AG09309 (cell line): ENCODE measurements at regions not wholly inside any gene's neighbourhood (a gene's known extent, or its start where the extent isn't known, plus 50 kb on each side); places are given as distances from the start of the nearest gene placed in this dataset.
A peak's percentile ranks its signal among the peaks of the same experiment; 100 is the strongest.

ENCODE experiments used
- DNase-seq: peaks from one replicate; pipeline ENCODE4 v3.0.0-alpha.2; 2010; ENCODE audit warnings: low read depth
- H3K4me3 ChIP-seq: 2 replicates; pipeline ENCODE4 v1.5.1; 2011; ENCODE audit warnings: mild to moderate bottlenecking, low read depth, low read length, moderate library complexity; ENCODE audit not compliant: control insufficient read depth
- CTCF ChIP-seq: IDR thresholded peaks from 2 replicates; pipeline ENCODE4 v1.5.1; 2011; ENCODE audit warnings: mild to moderate bottlenecking, low read depth, low read length, inconsistent platforms; ENCODE audit not compliant: insufficient read depth, control insufficient read depth; ENCODE audit errors: missing control alignments

DNA sequence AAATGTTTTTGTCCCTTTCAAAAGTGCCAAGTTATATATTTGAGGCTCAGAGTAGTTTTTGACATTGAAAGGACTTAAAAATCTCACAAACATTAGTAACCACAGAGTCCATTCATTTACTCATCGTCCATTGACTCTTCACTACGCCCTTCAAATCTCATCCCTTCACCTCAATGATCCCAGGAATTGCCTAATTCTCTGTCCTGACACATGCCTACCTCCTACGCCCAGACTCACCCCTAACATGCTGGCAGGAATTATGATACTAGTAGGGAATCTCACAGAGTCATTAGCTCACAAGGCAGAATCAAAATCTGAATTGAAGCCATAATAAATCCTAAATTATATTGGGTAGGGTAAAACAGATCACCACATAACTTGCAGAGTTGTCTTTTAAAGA, 410.1 kb downstream of the RAP2B start:
- no peak for TF ChIP-seq CTCF
- no peak overlapping the region for H3K4me3 ChIP-seq
- DNase-seq, result no peak

- DNase-seq, result no peak
- no peak overlapping the region for H3K4me3 ChIP-seq
- no peak for TF ChIP-seq CTCF
These were observed 410.6 kb downstream of the RAP2B start for GRCh38 chr3:153572654-153573053.

DNA sequence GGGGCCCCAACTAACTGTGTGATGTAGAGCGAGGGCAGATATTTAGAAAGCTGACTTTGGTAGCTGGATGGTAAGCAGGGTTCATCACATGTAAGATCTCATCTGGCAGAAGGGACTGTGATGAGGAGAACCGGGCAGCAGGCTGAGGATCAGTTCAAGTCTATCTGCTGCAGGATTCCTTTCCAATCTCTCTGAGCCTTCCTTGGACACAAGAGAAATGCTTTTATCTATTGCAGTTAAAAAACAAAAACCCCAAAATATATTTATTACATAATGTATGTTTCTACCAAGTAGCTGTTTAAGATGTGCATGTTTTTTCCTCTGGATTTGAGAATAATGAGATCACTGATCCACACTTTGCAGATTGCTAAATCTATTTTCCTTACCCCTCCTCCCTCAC, 411.5 kb downstream of the RAP2B start:
- H3K4me3 ChIP-seq, result no peak overlapping the region
- no peak for DNase-seq
- TF ChIP-seq CTCF, result no peak

- H3K4me3 ChIP-seq, result no peak overlapping the region
- no peak for TF ChIP-seq CTCF
- DNase-seq, result no peak
These were observed 412.4 kb downstream of the RAP2B start for GRCh38 chr3:153574445-153574844.

DNA sequence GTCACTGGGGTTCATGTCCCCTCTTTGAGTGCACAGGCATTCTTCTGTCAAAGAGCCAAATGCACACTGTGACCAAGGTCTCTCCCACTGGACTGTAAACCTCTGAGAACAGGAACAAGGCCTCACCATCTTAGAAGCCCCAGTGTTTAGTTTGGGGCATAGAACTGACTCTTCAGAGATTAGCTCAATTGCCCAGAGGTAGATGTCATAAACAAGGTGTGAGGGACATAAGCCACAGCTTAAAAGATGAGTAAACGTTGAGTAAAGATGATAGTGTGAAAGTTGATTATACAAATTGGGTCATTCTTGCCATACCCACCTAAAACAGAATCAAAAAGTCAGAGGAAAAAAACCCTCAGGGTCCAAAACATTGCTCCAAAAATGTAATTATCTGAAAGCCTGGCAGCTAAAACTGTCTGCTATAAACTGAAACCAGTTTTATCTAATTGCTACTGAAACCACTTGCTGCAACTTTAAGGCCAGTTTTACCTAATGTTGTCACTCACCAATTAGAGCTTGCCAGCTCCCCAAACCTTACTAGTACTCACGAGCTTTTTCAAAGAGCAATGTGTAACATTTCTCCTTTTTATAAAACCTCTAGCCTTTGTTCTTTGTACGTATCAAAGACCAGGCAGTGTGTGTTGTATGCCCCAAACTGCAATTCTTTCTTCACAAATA, 415.2 kb downstream of the RAP2B start:
- no peak overlapping the region for H3K4me3 ChIP-seq
- DNase-seq, result no peak
- TF ChIP-seq CTCF, result no peak

DNA sequence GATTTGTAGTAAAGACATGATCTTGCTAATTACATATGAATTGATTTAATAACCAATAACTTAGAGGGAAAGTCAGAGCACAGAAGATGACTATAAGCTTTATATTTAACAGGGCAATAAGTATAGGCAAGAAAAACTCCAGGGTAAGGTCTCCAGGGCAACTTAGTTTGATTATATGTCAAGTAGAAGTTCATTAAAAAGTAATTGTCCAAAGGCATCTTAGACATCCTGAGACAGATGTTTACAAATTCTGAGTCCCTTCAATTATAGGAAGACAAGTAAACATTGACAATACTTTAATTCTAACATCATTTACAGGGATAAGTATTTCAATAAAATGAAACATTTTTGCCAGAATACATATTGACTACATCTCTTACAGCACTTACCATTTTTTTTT, 416.0 kb downstream of the RAP2B start:
- TF ChIP-seq CTCF, result no peak
- H3K4me3 ChIP-seq, result no peak overlapping the region
- no peak for DNase-seq

DNA sequence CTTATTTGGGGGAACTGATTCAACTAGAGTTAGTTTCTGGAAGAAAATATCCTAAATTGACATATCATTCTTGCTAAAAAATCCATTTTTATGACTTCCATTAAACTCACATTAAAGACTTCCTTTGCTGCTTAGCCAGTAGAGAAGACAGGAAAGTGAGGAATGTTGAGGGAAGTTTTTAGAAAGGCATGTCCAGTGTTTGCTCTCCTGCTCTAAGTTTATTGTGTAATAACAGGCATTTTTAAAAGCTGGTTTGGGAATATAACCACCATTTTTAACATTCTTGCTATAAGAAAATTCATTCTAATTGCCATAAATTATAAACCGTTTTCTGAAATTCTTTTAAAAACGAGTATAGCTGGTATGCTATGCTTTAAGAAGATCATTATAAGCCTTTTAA, 428.0 kb downstream of the RAP2B start:
- peak; percentile 18 for DNase-seq
- no peak overlapping the region for H3K4me3 ChIP-seq
- TF ChIP-seq CTCF, result no peak
